HG02870 (cell line): ENCODE measurements at regions not wholly inside any gene's neighbourhood (a gene's known extent, or its start where the extent isn't known, plus 50 kb on each side); places are given as distances from the start of the nearest gene placed in this dataset.
"Not testable (repeated sequence)": the region's sequence is repeated elsewhere in the genome, so short reads cannot be mapped to it uniquely, and the experiment has no call there.

ENCODE experiments used
- ATAC-seq: cut with Tn5 transposase; IDR thresholded peaks from one replicate; pipeline ENCODE4 v1.9.1; 2021; ENCODE audit warnings: mild to moderate bottlenecking, moderate library complexity; ENCODE audit not compliant: unreplicated experiment

GRCh38 chr2:118576109-118576855, 271.2 kb downstream of the EN1 start:
- no peak for ATAC-seq

- not testable (repeated sequence) for ATAC-seq
These were observed 275.1 kb downstream of the EN1 start for GRCh38 chr2:118572380-118572779.

DNA sequence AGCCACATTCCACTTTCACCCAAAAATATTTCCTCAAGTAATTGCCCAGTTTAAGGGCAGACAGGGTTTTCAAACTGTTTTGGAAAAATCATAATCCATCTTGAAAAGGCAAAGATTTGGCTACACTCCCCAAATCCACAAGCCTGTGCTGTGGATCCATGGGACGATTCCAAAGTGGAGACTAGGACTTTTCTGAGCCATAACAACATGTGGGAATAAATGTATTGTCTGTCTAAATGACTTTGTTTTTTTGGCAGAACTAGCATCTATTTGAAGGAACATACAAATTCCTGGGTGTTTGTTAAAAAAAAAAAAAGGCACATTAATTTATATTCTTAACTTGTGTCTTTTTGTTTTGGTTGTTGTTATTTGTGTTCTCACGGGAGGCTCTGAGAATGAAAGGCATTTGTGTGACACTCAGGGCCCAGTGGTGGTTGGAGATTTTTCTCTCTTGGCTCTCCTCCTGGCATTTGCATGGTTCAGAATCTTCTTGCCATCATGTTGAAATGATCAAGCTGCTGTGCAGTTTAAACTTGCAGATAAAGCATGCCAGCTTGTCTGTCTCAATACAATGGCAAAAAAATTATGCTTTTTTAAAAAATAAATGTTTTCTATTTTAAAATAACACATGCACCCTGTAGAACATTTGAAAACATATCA, 277.4 kb downstream of the EN1 start:
- no peak for ATAC-seq

GRCh38 chr2:118568700-118569099, 278.7 kb downstream of the EN1 start:
- ATAC-seq = no peak

DNA sequence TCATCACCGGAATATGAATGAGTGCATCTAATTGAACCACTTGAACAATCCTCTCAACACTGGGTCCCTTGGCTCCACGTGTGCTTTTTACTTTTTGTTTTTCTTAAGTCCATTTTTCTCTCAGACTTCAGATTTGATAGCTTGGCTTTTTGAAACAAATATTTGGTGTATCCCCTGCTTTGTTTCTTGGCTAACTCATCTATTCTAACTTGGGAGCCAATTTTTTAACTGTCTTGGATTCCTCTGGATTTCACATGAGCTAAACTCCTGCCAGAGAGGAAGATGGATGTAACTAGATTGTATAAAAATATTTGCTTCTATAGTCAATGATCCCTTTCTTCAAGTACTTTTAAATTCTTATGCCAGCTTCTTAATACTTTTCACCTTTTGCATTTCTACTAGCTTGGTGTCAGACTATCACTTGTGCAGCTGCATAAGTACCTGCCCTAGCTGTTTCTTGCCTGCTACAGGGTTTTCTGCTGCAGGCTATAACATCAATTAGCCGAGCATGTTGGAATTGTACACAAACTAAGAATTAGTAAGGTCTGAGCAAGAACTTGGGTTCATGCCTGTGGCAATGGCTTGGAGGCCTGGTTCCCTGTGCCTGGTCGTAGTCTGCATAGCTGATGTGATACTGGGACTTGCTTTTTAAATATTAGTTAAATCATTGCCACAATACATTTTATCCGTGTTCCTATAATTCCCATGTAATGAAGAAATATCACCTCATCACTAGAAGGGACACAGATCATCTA, 281.5 kb downstream of the EN1 start:
- no peak for ATAC-seq

DNA sequence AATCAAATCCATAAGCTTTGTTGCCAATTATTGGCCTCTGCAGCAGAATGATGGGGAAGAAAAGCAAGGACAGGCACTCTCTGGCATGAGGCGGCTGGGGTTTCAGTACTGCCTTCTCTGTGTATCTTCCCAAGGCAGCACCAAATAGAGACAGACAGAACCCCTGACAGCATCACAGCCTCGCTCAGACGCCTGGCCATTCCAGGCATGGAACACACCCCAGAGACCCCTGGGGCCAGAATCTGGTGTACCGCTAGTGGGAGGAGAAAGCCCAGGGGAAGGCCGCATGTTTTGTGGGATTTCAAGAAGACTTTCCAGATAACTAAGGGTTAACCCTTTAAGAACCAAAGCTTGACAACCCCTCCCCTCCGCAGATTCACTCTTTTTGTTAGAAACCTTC, 282.1 kb downstream of the EN1 start:
- no peak for ATAC-seq

GRCh38 chr2:118562144-118562543, 285.3 kb downstream of the EN1 start:
- ATAC-seq = no peak

DNA sequence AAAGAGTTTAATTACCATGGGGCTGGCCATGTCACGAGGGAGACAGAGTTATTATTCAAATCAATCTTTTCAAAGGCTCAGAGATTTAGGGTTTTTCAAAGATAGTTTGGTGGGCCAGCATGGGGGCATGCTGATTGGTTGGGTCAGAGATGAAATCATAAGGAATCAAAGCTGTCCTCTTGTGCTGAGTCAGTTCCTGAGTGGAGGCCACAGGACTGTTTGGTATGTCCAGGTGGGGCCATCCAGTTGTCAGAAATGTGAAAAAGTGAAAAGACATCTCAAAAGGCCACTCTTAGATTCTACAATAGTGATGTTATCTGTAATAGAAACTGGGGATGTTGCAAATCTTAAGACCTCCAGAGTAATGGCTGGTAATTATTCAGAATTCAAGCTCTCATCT, 288.6 kb downstream of the EN1 start:
- no peak for ATAC-seq

DNA sequence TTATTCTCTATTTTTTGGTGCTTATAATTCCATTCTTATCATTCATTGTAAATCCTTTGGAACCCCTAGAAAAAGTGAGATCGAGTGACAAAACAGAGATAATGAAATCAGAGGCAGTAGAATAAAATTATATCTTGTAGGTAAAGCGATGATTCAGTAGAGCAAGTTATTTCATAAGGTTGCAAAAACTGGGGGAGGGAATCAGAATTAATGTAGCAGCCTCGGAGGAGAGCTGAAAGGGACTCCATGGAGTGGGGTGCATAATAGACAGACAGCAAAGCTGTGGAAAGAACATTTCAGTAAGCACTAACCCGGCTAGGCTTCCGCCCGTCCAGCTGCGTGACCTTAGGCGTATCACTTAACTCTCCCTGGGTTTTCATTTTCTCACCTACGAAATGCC, 289.7 kb downstream of the EN1 start:
- ATAC-seq = no peak

DNA sequence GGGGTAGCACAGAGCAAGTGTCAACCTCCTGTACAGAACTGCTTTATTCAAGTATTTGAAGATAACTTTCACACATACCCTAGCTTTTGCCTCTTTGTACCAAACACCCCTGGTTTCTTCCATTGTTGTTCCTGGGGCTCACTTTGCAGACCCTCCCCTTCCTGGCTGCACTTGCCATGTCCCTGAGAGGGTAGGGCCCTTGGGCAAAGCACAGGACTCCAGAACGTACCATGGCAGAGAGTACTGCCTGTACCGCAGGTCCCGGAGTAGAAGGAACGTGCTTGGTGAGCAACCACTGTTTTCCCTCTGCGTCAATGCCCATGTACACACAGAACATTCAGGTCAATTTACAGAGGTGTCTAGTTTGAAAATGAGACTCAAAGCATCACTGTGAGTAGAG, 290.4 kb downstream of the EN1 start:
- no peak for ATAC-seq

DNA sequence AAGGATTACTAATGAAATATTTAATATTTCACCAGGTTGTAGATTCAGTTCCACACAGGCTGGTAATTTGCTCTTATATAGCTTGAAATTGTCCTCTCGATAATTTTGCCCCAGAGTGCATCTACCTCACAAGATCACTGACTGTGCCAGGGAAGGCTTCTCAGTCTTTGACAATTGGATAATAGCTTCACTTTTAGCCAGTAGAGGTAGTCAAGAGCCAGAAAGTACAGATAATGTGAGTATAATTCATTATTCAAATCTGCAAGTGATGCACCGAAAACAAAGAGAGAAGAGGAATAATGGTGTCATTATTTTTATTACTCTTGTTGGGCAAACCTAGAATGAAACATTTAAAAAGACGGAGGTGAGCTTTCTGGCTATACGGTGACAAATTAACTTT, 292.8 kb downstream of the EN1 start:
- ATAC-seq = no peak

DNA sequence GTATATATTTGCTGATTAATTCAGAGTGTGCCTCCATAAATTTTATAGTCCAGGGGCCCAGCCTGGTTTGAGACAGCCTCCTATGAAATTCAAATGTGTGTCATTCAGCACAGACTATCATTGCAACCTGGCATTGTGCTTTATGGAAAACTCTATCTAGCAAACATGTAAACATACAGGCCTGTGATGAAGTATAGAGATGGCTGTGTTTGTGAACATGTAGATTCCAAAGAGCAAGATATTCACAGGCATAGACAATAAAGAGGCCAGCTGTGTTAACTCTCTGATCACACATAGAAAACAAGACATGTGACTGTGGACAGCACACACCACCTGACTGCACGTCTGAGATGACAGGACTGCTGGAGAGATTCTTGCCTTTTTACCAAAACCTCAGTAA, 297.9 kb downstream of the EN1 start:
- ATAC-seq = no peak

DNA sequence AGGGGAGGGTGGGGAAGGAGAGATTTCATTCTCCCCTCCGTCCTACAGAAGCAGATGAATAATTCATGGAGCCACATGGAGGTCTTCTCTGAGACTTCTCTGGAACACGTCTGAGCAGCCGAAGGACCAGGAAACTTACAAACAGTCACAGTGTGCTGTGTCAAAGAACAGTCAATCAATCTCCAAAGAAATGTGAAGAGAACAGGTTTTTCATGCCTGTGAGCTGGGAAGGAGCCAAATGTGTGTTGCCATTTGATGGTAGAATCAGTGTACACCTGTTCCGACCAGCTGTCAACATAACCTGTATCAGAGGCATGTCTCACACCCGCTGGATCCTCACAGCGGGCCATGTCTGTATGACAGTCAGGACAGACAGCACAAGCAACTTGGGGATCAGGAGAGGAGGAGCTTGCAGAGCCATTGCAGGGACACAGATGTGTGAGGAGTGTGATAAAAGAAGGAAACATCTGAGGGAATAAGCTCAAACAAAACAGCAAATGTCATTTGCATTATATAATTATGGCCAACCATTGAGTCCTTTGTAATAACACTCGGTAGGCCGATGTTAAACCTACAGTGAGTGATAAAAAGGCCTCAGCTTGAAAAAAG, 298.5 kb downstream of the EN1 start:
- ATAC-seq = no peak

GRCh38 chr2:118539290-118539689, 308.2 kb downstream of the EN1 start:
- ATAC-seq = no peak

DNA sequence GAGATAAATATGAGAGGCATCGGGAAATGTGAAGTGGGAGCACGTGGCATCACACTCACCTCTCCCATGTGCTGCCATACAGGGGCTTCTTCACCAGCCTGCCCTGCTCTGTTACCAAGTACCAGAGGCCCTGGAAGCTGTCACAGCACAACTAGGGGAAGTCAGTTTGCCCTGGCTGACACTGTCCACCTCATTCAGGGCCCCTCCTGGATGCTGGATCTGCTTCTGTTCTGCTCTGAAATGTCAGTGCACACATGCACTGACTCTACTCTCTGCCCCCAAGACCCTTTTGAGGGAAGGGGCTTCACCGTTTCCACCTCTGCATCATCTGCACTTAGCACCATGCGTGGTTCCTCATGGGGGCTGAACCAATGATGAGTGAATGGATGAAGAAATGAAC, 311.1 kb downstream of the EN1 start:
- no peak for ATAC-seq

DNA sequence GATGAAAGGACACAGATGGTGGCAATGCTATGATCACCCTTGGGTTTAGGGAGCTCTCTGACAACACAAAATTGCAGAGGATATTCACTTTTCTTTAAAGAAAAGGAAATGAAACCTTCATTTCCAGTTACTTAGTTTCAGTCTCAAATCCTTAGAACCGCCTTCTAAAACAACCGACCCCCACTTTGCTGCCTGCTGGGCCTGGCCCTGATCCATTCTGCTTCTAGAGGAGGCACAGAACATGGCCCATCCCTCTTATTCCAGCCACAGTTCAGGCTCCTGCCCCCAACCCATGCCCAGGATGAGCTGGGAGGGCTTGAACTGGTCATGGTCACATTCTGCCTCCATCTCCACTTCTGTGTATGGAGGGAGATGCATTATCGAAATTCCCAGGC, 311.6 kb downstream of the EN1 start:
- no peak for ATAC-seq

DNA sequence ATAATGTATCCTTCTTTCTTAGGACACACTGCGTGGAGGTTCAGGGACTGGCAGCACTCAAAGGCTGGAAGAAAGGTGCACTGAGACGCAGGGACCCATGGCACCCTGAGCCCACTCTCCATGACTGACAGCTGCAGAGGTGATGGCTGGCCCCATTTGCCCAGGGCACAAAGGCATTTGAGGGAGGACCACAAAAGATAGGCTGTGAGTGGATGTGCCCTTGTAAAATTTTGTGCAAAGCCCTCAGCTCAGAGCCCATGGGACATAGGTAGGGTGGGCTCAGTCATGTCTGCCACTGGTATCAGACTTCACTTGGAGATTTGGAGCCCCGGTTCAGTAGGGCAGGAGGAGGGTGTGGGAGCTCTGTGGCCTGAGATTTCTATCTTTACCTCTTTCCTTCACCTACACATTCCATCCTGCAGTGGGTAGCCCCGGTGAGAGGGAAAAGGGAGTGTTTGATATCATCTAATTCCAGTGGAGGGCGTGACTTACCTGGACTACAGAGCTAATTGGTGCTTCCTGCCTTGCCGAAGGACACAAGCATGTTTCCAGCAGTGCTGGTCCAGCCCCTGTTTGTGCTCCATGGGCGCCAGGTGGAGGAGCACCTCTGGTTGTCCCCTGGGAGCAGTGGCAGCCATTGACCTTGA, 312.2 kb downstream of the EN1 start:
- ATAC-seq = no peak

- no peak for ATAC-seq
These were observed 316.5 kb downstream of the EN1 start for GRCh38 chr2:118530976-118531375.

DNA sequence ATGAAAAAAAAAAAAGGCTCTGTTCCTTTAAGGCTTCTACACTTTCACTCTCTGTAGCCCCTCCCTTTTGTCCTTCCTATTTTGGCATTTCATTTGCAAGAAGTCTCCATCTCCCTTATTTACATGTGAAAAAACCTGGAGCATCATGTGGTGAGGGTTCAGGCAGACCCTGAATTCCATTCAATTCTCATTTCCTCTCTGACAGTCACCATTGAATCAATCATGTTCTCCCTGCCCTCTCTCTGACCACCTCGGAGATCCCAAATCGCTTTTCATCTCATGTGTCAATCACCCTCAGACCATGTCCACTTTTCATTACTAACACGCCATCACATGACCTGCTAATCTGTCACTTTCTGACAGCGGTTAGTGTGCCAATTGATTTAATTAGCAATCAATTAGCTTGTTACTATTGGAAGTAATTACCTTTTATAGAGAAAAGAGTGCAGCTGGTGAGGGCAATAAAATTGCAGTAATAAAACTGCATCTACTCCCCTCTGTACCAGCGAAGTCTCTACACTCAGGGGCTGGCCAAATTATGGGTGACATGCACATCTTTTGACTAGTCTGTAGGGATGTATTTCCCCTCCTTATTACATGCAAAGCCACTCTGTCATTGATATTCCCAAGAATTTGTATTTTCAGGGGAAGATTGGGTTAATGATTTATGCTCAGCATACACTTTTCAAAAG, 317.4 kb downstream of the EN1 start:
- no peak for ATAC-seq

DNA sequence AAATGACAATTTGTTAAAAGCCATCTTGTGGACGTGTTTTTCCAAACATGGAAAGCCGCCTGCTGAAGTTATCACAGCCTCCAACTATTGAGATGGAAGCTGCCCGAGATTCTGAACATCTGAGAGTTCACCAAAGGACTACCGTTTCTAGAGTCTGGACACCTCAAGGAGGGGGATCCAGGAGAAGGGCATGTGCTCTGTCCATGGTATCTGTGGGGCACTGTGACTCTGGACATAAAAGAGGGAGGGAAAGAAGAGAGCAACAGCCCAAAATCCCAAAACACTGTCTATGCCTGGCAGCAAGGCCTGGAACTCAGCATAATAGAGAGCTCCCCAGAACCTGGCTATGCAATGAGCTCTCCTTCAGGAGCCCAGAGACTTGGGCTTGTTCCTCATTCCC, 319.9 kb downstream of the EN1 start:
- ATAC-seq = no peak

DNA sequence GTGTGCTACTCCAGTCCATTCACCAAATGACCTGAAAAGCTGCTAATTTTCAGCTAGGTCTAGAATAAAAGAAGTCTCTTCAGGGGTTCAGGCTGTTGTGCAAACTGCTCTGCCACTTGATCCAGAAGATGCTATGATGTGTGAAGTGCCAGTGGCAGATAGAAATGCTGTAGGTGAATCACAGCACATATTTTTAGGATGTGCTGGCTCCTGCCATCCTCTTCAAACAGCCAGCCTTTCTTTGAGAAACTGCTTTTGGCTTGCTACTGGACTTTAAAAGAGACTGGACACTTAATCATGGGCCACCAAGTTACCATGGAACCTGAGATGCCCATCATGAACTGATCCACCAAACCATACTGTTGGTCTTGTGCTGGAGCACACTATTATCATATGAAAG, 322.1 kb downstream of the EN1 start:
- no peak for ATAC-seq
